ENCODE measurements at regions not wholly inside any gene's neighbourhood (a gene's known extent, or its start where the extent isn't known, plus 50 kb on each side); places are given as distances from the start of the nearest gene placed in this dataset.

- no peaks in the 10 kb centered on the region for H3K27me3 ChIP-seq (ENCODE audit: control insufficient read depth, insufficient read depth, low read length)
- FAIRE-seq = no peak
- DNase-seq (ENCODE audit: low read depth) = peak; percentile 82
- no peak overlapping the region for H3K4me3 ChIP-seq (ENCODE audit: low read depth, low read length)
- no peak for TF ChIP-seq CTCF (IDR thresholded peaks at IDR 0.05; ENCODE audit: insufficient read depth, low read length, severe bottlenecking)
- no peaks in the 10 kb centered on the region for H3K36me3 ChIP-seq (ENCODE audit: control insufficient read depth, insufficient read depth, low read length)
Observed at GRCh38 chrY:8058613-8059012, 1147.1 kb upstream of the AMELY start.

- Histone ChIP-seq H3K36me3 (ENCODE audit: control insufficient read depth, insufficient read depth, low read length) (no peaks in the 10 kb centered on the region), H3K4me3 (ENCODE audit: low read depth, low read length) (no peak overlapping the region), H3K27me3 (ENCODE audit: control insufficient read depth, insufficient read depth, low read length) (no peaks in the 10 kb centered on the region)
- peak; percentile 29 for DNase-seq (ENCODE audit: low read depth)
- peak; percentile 19 for TF ChIP-seq CTCF (IDR thresholded peaks at IDR 0.05; ENCODE audit: insufficient read depth, low read length, severe bottlenecking)
- no peak for FAIRE-seq
Observed at GRCh38 chrY:8051340-8051739, 1139.8 kb upstream of the AMELY start.

GRCh38 chrY:8041238-8041637 lies 1129.7 kb upstream of the AMELY start:
- TF ChIP-seq CTCF (IDR thresholded peaks at IDR 0.05; ENCODE audit: insufficient read depth, low read length, severe bottlenecking) = no peak
- Histone ChIP-seq H3K4me3 (ENCODE audit: low read depth, low read length) (no peak overlapping the region), H3K27me3 (ENCODE audit: control insufficient read depth, insufficient read depth, low read length) (no peaks in the 10 kb centered on the region), H3K36me3 (ENCODE audit: control insufficient read depth, insufficient read depth, low read length) (no peaks in the 10 kb centered on the region)
- DNase-seq (ENCODE audit: low read depth) (peak; percentile 40), FAIRE-seq (no peak)

- Histone ChIP-seq H3K27me3 (ENCODE audit: control insufficient read depth, insufficient read depth, low read length) (no peaks in the 10 kb centered on the region), H3K4me3 (ENCODE audit: low read depth, low read length) (no peak overlapping the region), H3K36me3 (ENCODE audit: control insufficient read depth, insufficient read depth, low read length) (no peaks in the 10 kb centered on the region)
- DNase-seq (ENCODE audit: low read depth) (no peak), FAIRE-seq (no peak)
- TF ChIP-seq CTCF (IDR thresholded peaks at IDR 0.05; ENCODE audit: insufficient read depth, low read length, severe bottlenecking) = no peak
Observed at GRCh38 chrY:8036563-8036962, 1125.0 kb upstream of the AMELY start.

- DNase-seq (ENCODE audit: low read depth) (no peak), FAIRE-seq (no peak)
- Histone ChIP-seq H3K36me3 (ENCODE audit: control insufficient read depth, insufficient read depth, low read length) (no peaks in the 10 kb centered on the region), H3K4me3 (ENCODE audit: low read depth, low read length) (no peak overlapping the region), H3K27me3 (ENCODE audit: control insufficient read depth, insufficient read depth, low read length) (no peaks in the 10 kb centered on the region)
- TF ChIP-seq CTCF (IDR thresholded peaks at IDR 0.05; ENCODE audit: insufficient read depth, low read length, severe bottlenecking) = no peak
Observed at GRCh38 chrY:8035653-8036052, 1124.1 kb upstream of the AMELY start.

GRCh38 chrY:8034673-8035072 lies 1123.1 kb upstream of the AMELY start:
- Histone ChIP-seq H3K27me3 (ENCODE audit: control insufficient read depth, insufficient read depth, low read length) (no peaks in the 10 kb centered on the region), H3K4me3 (ENCODE audit: low read depth, low read length) (no peak overlapping the region), H3K36me3 (ENCODE audit: control insufficient read depth, insufficient read depth, low read length) (no peaks in the 10 kb centered on the region)
- FAIRE-seq (no peak), DNase-seq (ENCODE audit: low read depth) (no peak)
- TF ChIP-seq CTCF (IDR thresholded peaks at IDR 0.05; ENCODE audit: insufficient read depth, low read length, severe bottlenecking) = no peak
